HG03095 (cell line): ENCODE measurements at regions not wholly inside any gene's neighbourhood (a gene's known extent, or its start where the extent isn't known, plus 50 kb on each side); places are given as distances from the start of the nearest gene placed in this dataset.

Source experiments
- ATAC-seq: cut with Tn5 transposase; IDR thresholded peaks from one replicate; pipeline ENCODE4 v1.9.1; 2021; ENCODE audit warnings: moderate library complexity; ENCODE audit not compliant: unreplicated experiment

DNA sequence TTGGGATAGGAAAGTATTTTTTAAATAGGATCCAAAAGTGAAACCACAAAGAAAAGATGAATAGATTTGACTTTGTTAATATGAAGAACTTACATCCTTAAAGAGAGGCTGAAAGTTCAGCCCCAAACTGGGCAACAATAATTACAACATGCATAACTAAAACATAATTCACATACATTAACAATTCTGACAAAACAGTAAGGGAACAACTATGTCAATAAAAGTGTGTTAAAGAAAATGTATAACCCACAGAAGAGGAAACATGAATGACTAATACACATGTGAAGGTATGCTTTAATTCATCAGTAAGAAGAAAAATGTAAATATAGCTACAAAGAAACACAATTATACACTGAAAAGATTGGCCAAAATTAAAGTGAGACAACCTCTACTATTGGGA, 1597.6 kb upstream of the MIR17HG start:
- ATAC-seq, result no peak

DNA sequence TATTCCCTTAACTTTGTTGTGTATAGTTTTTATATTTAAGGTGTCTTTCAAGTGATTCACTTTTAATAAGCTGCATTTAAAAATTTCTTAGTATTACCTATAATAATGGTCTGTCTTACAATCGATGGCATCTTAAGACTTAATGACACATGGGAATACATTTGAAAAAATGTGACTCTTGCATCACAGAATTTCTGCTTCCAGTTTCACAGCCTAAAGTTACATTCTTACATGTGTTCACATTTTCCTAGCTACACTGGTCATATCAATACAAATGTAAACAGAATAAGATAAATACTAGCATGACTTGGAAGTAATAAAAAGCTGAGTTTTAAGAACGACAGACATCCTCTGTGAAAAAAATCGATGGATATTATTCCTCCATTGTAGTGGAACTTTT, 1597.1 kb upstream of the MIR17HG start:
- no peak for ATAC-seq

DNA sequence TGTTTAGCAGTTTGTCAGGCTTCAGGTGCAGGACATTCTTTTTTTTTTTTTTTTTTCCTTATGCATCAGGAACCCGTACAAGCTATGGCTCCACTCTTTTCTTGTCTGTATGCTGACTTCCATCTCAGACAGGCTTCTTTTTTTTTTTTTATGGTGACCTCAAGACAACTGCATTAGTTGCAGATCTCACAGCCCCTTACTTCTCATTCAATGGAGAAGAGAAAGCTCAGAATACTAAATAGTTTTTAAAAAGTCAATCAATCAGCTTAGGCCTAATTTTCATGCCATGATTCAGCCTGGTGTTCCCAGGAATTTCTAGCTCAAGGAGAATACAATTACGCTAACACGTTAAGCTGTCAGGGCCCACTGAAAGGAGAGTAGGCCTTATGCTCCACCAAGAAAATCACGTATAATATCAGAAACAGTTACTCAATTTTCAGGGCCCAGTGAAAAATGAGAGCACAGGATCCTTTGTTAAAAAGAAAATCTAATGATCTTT, 1596.0 kb upstream of the MIR17HG start:
- no peak for ATAC-seq

GRCh38 chr13:89752394-89752793, 1595.1 kb upstream of the MIR17HG start:
- ATAC-seq, result no peak

- no peak for ATAC-seq
Measured at GRCh38 chr13:89755729-89756492, 1591.6 kb upstream of the MIR17HG start.

DNA sequence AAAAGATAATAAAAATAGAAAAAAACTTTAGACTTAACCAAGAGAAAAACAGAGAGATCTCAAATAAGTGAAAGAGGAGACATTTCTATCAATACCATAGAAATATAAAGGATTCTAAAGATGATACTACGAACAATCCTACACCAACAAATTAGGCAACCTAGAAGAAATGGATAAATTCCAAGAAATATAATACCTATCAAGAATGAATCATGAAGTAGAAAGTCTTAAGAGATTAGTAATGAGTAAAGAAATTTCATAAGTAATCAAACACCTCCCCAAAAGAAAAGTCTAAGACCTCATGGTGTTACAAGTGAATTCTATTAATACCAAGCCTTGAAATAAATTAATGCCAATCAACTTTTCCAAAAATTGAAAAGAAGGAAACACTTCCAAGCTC, 1584.5 kb upstream of the MIR17HG start:
- ATAC-seq, result no peak

GRCh38 chr13:89783221-89783755, 1564.2 kb upstream of the MIR17HG start:
- ATAC-seq, result no peak

- no peak for ATAC-seq
Measured at GRCh38 chr13:89784161-89784809, 1563.2 kb upstream of the MIR17HG start.

- no peak for ATAC-seq
Measured at GRCh38 chr13:89786531-89786930, 1561.0 kb upstream of the MIR17HG start.

DNA sequence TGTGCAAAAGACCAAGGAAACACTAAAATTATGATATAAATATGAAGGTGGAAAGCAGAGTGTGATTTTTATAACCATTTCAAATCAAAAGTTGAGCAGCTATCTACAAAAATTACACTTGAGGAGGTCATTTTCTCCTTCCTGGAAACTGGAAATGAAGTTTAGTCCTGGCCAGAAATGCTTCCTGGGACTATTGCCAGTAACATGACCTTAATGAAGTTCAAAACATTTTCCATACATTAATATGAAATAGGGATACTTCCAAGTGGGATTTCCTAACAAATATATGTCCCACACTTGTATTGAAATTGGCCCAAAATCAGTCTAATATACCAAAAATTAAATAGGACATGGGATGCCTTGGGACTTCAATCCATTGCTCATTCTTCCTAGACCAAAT, 1556.8 kb upstream of the MIR17HG start:
- ATAC-seq, result no peak

- ATAC-seq, result no peak
Measured at GRCh38 chr13:89791971-89792630, 1555.4 kb upstream of the MIR17HG start.

- ATAC-seq, result no peak
Measured at GRCh38 chr13:89796196-89796595, 1551.3 kb upstream of the MIR17HG start.

DNA sequence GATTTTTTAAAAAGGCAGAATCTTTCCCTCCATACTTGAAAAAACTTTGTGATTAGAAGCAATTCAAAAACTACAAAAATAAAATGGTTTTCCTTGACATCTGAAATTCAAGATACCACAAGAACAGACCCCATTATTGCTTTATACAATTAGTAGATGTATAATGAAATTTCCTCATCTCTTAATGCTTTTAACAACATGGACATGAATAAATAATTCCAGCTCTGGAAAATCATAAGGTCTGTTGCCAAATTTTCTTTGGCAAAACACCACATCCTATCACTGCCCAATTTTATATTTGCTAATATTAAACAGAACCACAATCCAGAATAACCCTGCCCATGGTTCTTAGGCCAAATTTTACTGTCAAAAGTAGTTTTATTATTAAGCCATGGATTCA, 1543.6 kb upstream of the MIR17HG start:
- ATAC-seq, result no peak

- no peak for ATAC-seq
Measured at GRCh38 chr13:89806594-89806993, 1540.9 kb upstream of the MIR17HG start.

- no peak for ATAC-seq
Measured at GRCh38 chr13:89812856-89813255, 1534.6 kb upstream of the MIR17HG start.

DNA sequence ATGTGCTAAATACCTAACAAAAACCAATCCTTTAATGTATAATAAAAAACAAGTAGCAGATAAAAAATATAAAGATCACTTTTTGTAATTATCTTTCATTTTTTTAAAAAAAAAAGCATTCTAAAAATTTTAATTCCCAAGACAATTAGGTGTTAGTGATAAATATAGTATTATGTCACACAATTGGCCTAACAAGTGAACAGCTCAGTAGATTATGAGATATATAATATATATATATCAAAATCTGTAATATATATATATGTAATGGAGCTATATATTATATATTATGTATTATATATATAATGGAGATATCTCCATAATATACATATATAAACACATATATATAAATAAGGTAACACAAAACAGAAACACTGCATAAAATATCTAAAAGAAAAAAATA, 1531.1 kb upstream of the MIR17HG start:
- no peak for ATAC-seq

DNA sequence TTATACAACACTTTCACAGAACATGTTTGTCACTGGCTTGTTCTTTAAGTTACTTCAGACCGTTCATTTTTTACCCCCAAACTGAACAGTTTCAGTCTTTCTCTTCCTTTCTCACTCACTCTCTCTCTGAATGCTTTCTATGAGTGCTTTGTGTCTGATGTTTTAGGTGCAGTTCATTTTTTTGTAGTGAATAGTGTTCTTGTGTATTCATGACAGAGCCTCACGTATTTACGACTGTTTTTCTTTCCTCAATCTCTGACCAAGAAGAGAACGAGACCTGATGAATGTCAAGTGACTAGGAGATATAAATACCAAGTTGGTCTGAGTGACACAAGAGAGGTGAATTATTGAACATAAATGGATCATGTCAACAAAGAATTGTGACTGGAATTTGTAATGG, 1525.0 kb upstream of the MIR17HG start:
- no peak for ATAC-seq

DNA sequence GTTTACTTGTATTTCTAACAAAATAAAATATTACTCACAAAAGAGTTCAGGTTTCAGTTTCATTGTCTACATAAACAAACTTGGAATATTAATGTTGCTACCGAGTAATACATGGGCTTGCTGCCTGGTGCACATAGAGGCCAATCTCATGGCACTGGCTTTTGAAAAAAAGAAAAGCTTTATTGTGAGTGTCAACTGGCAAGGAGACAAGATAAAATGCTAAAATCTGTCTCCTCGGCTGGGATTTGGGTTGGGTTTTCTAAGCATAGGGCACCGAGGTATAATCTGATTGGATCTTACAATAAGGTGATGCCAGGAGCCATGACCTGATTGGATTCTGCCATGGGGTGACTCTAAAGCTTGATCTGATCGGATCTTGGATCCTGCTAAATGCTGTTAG, 1519.9 kb upstream of the MIR17HG start:
- ATAC-seq, result no peak

DNA sequence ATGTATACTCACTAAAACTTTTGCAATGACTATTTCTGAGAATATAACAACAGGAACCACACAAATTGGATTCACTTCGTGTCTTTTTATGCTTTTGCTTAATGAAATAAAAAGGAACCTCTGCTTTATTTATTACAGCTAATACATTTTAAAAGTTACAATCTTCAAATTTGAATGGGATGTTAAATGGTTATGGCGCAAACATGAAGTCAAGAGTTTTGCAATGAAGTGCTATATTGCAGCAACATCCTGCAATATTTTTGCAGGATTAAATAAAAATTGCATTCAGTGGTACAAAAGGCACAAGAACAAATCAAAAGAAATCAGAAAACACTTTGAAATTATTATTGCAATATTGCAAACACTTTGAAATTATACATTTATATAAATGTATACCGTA, 1519.0 kb upstream of the MIR17HG start:
- no peak for ATAC-seq

DNA sequence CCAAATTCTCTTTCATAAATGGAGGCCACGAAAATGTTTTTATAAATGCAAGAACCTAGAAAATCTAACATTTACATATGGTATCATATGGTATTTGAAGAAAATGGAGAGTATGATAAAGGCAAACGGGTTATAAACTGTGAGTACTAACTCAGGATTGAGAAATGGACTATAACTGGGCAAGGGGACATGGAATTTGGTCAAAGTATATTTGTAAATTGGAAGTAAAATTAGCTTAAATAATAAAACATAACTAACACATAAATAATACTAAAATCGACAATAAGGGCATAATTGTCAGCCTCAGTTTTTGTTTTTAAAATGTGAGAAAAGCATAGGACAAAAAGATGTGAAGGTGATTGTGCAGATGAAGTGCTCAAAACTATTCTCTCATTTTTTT, 1516.3 kb upstream of the MIR17HG start:
- ATAC-seq, result no peak

- no peak for ATAC-seq
Measured at GRCh38 chr13:89832827-89833226, 1514.7 kb upstream of the MIR17HG start.

- ATAC-seq, result no peak
Measured at GRCh38 chr13:89843621-89844020, 1503.9 kb upstream of the MIR17HG start.
